ENCODE measurements at regions not wholly inside any gene's neighbourhood (a gene's known extent, or its start where the extent isn't known, plus 50 kb on each side); places are given as distances from the start of the nearest gene placed in this dataset.

GRCh38 chr20:10909803-10910202, 236.0 kb upstream of the JAG1 start:
- no peak for TF ChIP-seq CTCF (IDR thresholded peaks at IDR 0.05; ENCODE audit: insufficient read depth, low read length, poor library complexity, severe bottlenecking)
- Histone ChIP-seq H3K4me3 (ENCODE audit: low read depth, low read length) (no peak overlapping the region), H3K27me3 (ENCODE audit: control insufficient read depth, insufficient read depth, low read length) (no peaks in the 10 kb centered on the region), H3K36me3 (ENCODE audit: control insufficient read depth, insufficient read depth, low read length) (no peaks in the 10 kb centered on the region)
- DNase-seq (ENCODE audit: low read depth), result no peak

GRCh38 chr20:10910535-10911178, 236.9 kb upstream of the JAG1 start:
- Histone ChIP-seq H3K36me3 (ENCODE audit: control insufficient read depth, insufficient read depth, low read length) (no peaks in the 10 kb centered on the region), H3K4me3 (ENCODE audit: low read depth, low read length) (no peak overlapping the region), H3K27me3 (ENCODE audit: control insufficient read depth, insufficient read depth, low read length) (no peaks in the 10 kb centered on the region)
- no peak for TF ChIP-seq CTCF (IDR thresholded peaks at IDR 0.05; ENCODE audit: insufficient read depth, low read length, poor library complexity, severe bottlenecking)
- DNase-seq (ENCODE audit: low read depth), result no peak

- no peak overlapping the region for H3K4me3 ChIP-seq (ENCODE audit: low read depth, low read length)
- DNase-seq (ENCODE audit: low read depth), result no peak
- no peak for TF ChIP-seq CTCF (IDR thresholded peaks at IDR 0.05; ENCODE audit: insufficient read depth, low read length, poor library complexity, severe bottlenecking)
- no peaks in the 10 kb centered on the region for H3K36me3 ChIP-seq (ENCODE audit: control insufficient read depth, insufficient read depth, low read length)
- H3K27me3 ChIP-seq (ENCODE audit: control insufficient read depth, insufficient read depth, low read length), result no peaks in the 10 kb centered on the region
These were observed 237.5 kb upstream of the JAG1 start for GRCh38 chr20:10911298-10911697.

- Histone ChIP-seq H3K36me3 (ENCODE audit: control insufficient read depth, insufficient read depth, low read length) (no peaks in the 10 kb centered on the region), H3K27me3 (ENCODE audit: control insufficient read depth, insufficient read depth, low read length) (no peaks in the 10 kb centered on the region), H3K4me3 (ENCODE audit: low read depth, low read length) (no peak overlapping the region)
- no peak for TF ChIP-seq CTCF (IDR thresholded peaks at IDR 0.05; ENCODE audit: insufficient read depth, low read length, poor library complexity, severe bottlenecking)
- no peak for DNase-seq (ENCODE audit: low read depth)
These were observed 242.0 kb upstream of the JAG1 start for GRCh38 chr20:10915815-10916214.

GRCh38 chr20:10916312-10916711, 242.5 kb upstream of the JAG1 start:
- DNase-seq (ENCODE audit: low read depth), result no peak
- no peaks in the 10 kb centered on the region for H3K36me3 ChIP-seq (ENCODE audit: control insufficient read depth, insufficient read depth, low read length)
- no peak for TF ChIP-seq CTCF (IDR thresholded peaks at IDR 0.05; ENCODE audit: insufficient read depth, low read length, poor library complexity, severe bottlenecking)
- H3K4me3 ChIP-seq (ENCODE audit: low read depth, low read length), result no peak overlapping the region
- no peaks in the 10 kb centered on the region for H3K27me3 ChIP-seq (ENCODE audit: control insufficient read depth, insufficient read depth, low read length)

- no peak for DNase-seq (ENCODE audit: low read depth)
- Histone ChIP-seq H3K36me3 (ENCODE audit: control insufficient read depth, insufficient read depth, low read length) (no peaks in the 10 kb centered on the region), H3K27me3 (ENCODE audit: control insufficient read depth, insufficient read depth, low read length) (no peaks in the 10 kb centered on the region), H3K4me3 (ENCODE audit: low read depth, low read length) (no peak overlapping the region)
- TF ChIP-seq CTCF (IDR thresholded peaks at IDR 0.05; ENCODE audit: insufficient read depth, low read length, poor library complexity, severe bottlenecking), result no peak
These were observed 244.0 kb upstream of the JAG1 start for GRCh38 chr20:10917826-10918225.
